Omental fat pad (tissue), 3 donors: ENCODE measurements at regions not wholly inside any gene's neighbourhood (a gene's known extent, or its start where the extent isn't known, plus 50 kb on each side); places are given as distances from the start of the nearest gene placed in this dataset.

ENCODE experiments used
- ATAC-seq: fragments of 150-250 bp; one replicate; pipeline ENCODE4 v1.9.1; 2016; ENCODE audit warnings: mild to moderate bottlenecking, moderate library complexity; ENCODE audit not compliant: low FRiP score
- DNase-seq: peaks from one replicate; pipeline ENCODE4 v3.0.0-alpha.2; 2019; ENCODE audit warnings: low spot score
- CTCF ChIP-seq, 3 donors: fragments of 450-650 bp; IDR thresholded peaks; one replicate each; pipeline ENCODE4 v1.5.1; 2016 to 2017; ENCODE audit warnings: antibody characterized with exemption in 3 of 3, mild to moderate bottlenecking in 3 of 3, moderate library complexity in 2 of 3

GRCh38 chr15:98518823-98519561 lies 129.3 kb upstream of the IGF1R start:
- peak in 1 of 3 donors; percentile 73 for TF ChIP-seq CTCF (IDR thresholded peaks at IDR 0.05)
- no peak for DNase-seq
- peak; percentile 83 for ATAC-seq

- TF ChIP-seq CTCF (IDR thresholded peaks at IDR 0.05): no peak
- no peak for DNase-seq
Observed at GRCh38 chr15:98519767-98520550, 128.4 kb upstream of the IGF1R start.

GRCh38 chr15:98522127-98522526 lies 126.2 kb upstream of the IGF1R start:
- TF ChIP-seq CTCF (IDR thresholded peaks at IDR 0.05): no peak
- no peak for ATAC-seq
- no peak for DNase-seq

More at GRCh38 chr15:98519767-98520550, 128.4 kb upstream of the IGF1R start:
- no peak for ATAC-seq

GRCh38 chr15:98523912-98524662 lies 124.3 kb upstream of the IGF1R start:
- DNase-seq: no peak
- ATAC-seq: no peak
- no peak for TF ChIP-seq CTCF (IDR thresholded peaks at IDR 0.05)

- ATAC-seq (no peak), DNase-seq (no peak)
- no peak for TF ChIP-seq CTCF (IDR thresholded peaks at IDR 0.05)
Observed at GRCh38 chr15:98524838-98525660, 123.3 kb upstream of the IGF1R start.

- ATAC-seq (no peak), DNase-seq (no peak)
- no peak for TF ChIP-seq CTCF (IDR thresholded peaks at IDR 0.05)
Observed at GRCh38 chr15:98525661-98526001, 122.7 kb upstream of the IGF1R start.
